GM12873 (cell line): ENCODE measurements at regions not wholly inside any gene's neighbourhood (a gene's known extent, or its start where the extent isn't known, plus 50 kb on each side); places are given as distances from the start of the nearest gene placed in this dataset.

Experiments
- TF ChIP-seq, protein P1 (sequence below): IDR thresholded peaks from 2 replicates; pipeline ENCODE4 v1.5.1; 2012; ENCODE audit warnings: low read depth, mild to moderate bottlenecking, moderate library complexity, low read length, control low read depth; ENCODE audit not compliant: insufficient read depth; ENCODE audit errors: missing control alignments

DNA sequence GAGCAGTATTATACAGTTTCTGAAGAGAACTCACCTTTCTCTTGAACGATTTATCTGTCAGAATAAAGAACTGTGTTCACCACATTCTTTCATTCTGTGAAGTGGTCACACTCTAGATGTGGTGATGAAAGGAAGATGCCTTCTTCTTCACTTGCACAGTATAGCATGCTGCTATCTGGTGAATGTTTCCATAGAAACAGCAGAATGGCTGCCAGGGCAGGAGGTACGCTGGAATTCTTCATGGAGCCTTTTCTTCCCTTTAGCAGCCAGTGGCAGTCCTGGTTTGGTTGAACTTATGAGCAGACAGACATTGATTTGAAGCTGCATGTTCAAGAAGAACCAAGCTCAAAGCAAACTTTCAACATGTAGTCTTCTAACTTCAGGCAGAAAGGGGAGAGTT is 1157.9 kb upstream of the LRRTM1 start:
- TF ChIP-seq, protein P1, sequence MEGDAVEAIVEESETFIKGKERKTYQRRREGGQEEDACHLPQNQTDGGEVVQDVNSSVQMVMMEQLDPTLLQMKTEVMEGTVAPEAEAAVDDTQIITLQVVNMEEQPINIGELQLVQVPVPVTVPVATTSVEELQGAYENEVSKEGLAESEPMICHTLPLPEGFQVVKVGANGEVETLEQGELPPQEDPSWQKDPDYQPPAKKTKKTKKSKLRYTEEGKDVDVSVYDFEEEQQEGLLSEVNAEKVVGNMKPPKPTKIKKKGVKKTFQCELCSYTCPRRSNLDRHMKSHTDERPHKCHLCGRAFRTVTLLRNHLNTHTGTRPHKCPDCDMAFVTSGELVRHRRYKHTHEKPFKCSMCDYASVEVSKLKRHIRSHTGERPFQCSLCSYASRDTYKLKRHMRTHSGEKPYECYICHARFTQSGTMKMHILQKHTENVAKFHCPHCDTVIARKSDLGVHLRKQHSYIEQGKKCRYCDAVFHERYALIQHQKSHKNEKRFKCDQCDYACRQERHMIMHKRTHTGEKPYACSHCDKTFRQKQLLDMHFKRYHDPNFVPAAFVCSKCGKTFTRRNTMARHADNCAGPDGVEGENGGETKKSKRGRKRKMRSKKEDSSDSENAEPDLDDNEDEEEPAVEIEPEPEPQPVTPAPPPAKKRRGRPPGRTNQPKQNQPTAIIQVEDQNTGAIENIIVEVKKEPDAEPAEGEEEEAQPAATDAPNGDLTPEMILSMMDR: no peak

GRCh38 chr2:81445176-81445575 is 1140.6 kb upstream of the LRRTM1 start:
- TF ChIP-seq, protein P1: no peak

GRCh38 chr2:81437456-81438000 is 1133.0 kb upstream of the LRRTM1 start:
- TF ChIP-seq, protein P1: no peak

DNA sequence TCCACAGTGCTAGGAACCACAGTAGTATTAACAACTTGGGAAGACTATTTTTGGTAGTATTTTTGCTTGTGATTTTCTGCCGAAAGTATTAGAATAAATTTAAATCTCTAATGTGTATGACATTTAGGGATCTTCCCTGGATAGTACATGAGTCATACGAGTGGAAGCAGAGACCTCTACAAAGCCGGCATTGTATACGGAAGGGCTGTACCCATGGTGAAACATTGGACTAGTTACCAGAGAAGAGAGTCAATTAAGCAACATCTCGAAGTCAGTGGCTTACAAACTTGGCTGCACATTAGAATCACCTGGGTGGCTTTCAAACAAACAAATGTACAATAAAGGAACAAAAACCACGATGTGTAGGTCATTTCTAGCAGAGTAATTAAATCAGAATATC is 1131.7 kb upstream of the LRRTM1 start:
- TF ChIP-seq, protein P1: no peak

DNA sequence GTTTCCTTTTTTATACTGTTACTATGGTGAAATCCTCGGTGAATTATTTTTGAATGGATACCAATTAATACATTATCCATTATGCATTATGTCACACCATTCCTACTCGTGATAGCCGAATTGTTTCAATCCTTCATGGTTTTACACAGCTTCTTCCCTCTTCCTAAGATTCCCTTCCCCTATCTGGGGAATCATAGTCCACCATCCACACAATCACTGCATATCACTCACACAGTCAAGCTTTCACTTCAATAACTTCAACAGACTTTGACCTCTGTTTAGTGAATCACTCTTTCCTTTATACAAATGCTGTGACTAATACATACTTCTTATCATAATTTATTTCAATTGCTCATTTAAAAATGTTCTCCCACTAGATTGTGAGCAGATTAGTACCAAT is 1108.1 kb upstream of the LRRTM1 start:
- TF ChIP-seq, protein P1: no peak

DNA sequence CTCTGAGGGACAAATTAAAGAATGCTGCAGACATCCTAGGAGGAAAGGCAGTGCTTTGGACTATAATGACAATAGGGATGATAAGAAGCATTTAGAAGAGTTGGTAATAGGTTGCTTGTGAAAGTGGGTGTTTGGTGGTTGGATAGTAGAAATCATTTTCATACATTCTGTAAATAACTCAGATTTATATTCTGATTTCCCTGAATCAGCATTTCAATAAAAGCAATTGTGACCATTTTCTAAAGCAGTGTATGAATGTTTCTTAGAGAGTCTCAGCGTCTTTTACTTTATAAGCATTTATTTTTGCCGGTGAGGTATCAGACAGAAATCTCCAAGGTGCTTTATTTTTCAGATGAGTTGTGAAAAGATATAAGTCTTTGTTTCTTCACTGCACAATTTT is 1099.0 kb upstream of the LRRTM1 start:
- TF ChIP-seq, protein P1: no peak

- TF ChIP-seq, protein P1: no peak
Measured at GRCh38 chr2:81396417-81397019, 1092.0 kb upstream of the LRRTM1 start.

GRCh38 chr2:81395746-81396145 is 1091.2 kb upstream of the LRRTM1 start:
- TF ChIP-seq, protein P1: no peak
